ENCODE measurements at regions not wholly inside any gene's neighbourhood (a gene's known extent, or its start where the extent isn't known, plus 50 kb on each side); places are given as distances from the start of the nearest gene placed in this dataset.
"Not testable (repeated sequence)": the region's sequence is repeated elsewhere in the genome, so short reads cannot be mapped to it uniquely, and the experiment has no call there.

- Histone ChIP-seq H3K4me1 (ENCODE audit: control insufficient read depth in 5 of 5, insufficient read depth in 5 of 5, low read length in 5 of 5) (no peaks in the 10 kb centered on the region), H3K9me3 (ENCODE audit: control insufficient read depth in 5 of 5, low read length in 5 of 5) (no peaks in the 10 kb centered on the region), H3K36me3 (ENCODE audit: control insufficient read depth in 5 of 5, insufficient read depth in 5 of 5, low read length in 5 of 5) (no peaks in the 10 kb centered on the region), H3K9ac (ENCODE audit: low read length in 5 of 5) (no peak overlapping the region), H3K27ac (ENCODE audit: low read depth, low read length) (no peak overlapping the region), H3K4me3 (ENCODE audit: low read depth in 1 of 5, low read length in 5 of 5) (no peak overlapping the region), H3K27me3 (ENCODE audit: control insufficient read depth in 5 of 5, insufficient read depth in 4 of 5, low read length in 5 of 5) (no peaks in the 10 kb centered on the region)
Measured at GRCh38 chr3:70621451-70621850, 309.0 kb upstream of the MDFIC2 start.

DNA sequence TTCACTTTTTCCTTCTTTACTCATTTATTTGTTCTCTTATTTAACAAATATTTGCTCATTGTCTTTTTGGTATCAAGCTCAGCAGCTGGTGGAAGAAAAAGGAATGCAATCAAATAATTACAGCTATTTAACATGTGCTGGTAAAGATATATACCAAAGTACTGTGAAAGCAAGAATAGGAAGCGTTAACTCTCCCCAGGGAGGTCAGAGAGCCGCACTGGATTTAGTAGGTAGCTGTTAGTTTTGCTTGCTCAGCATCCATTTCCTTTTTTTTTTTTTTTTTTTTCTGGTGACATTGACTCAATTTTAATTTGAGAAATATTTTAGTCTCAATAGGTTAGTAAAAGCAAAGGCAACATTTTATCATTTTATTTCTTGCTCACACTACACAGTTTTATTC, 308.5 kb upstream of the MDFIC2 start:
- Histone ChIP-seq H3K27me3 (ENCODE audit: control insufficient read depth in 5 of 5, insufficient read depth in 4 of 5, low read length in 5 of 5) (no peaks in the 10 kb centered on the region), H3K36me3 (ENCODE audit: control insufficient read depth in 5 of 5, insufficient read depth in 5 of 5, low read length in 5 of 5) (no peaks in the 10 kb centered on the region), H3K4me3 (ENCODE audit: low read depth in 1 of 5, low read length in 5 of 5) (no peak overlapping the region), H3K9me3 (ENCODE audit: control insufficient read depth in 5 of 5, low read length in 5 of 5) (no peaks in the 10 kb centered on the region), H3K27ac (ENCODE audit: low read depth, low read length) (no peak overlapping the region), H3K4me1 (ENCODE audit: control insufficient read depth in 5 of 5, insufficient read depth in 5 of 5, low read length in 5 of 5) (no peaks in the 10 kb centered on the region), H3K9ac (ENCODE audit: low read length in 5 of 5) (no peak overlapping the region)

- no peak overlapping the region for H3K9ac ChIP-seq (ENCODE audit: low read length in 5 of 5)
- H3K36me3 ChIP-seq (ENCODE audit: control insufficient read depth in 5 of 5, insufficient read depth in 5 of 5, low read length in 5 of 5): no peaks in the 10 kb centered on the region
- H3K4me1 ChIP-seq (ENCODE audit: control insufficient read depth in 5 of 5, insufficient read depth in 5 of 5, low read length in 5 of 5): no peaks in the 10 kb centered on the region
- no peak overlapping the region for H3K27ac ChIP-seq (ENCODE audit: low read depth, low read length)
- no peaks in the 10 kb centered on the region for H3K9me3 ChIP-seq (ENCODE audit: control insufficient read depth in 5 of 5, low read length in 5 of 5)
- H3K4me3 ChIP-seq (ENCODE audit: low read depth in 1 of 5, low read length in 5 of 5): no peak overlapping the region
- no peaks in the 10 kb centered on the region for H3K27me3 ChIP-seq (ENCODE audit: control insufficient read depth in 5 of 5, insufficient read depth in 4 of 5, low read length in 5 of 5)
Measured at GRCh38 chr3:70620367-70620766, 307.9 kb upstream of the MDFIC2 start.

GRCh38 chr3:70618151-70618550, 305.7 kb upstream of the MDFIC2 start:
- H3K4me3 ChIP-seq (ENCODE audit: low read depth in 1 of 5, low read length in 5 of 5): no peak overlapping the region
- H3K36me3 ChIP-seq (ENCODE audit: control insufficient read depth in 5 of 5, insufficient read depth in 5 of 5, low read length in 5 of 5): no peaks in the 10 kb centered on the region
- H3K27me3 ChIP-seq (ENCODE audit: control insufficient read depth in 5 of 5, insufficient read depth in 4 of 5, low read length in 5 of 5): no peaks in the 10 kb centered on the region
- no peak overlapping the region for H3K9ac ChIP-seq (ENCODE audit: low read length in 5 of 5)
- no peaks in the 10 kb centered on the region for H3K4me1 ChIP-seq (ENCODE audit: control insufficient read depth in 5 of 5, insufficient read depth in 5 of 5, low read length in 5 of 5)
- no peaks in the 10 kb centered on the region for H3K9me3 ChIP-seq (ENCODE audit: control insufficient read depth in 5 of 5, low read length in 5 of 5)
- H3K27ac ChIP-seq (ENCODE audit: low read depth, low read length): no peak overlapping the region

GRCh38 chr3:70617349-70617748, 304.9 kb upstream of the MDFIC2 start:
- H3K9me3 ChIP-seq (ENCODE audit: control insufficient read depth in 5 of 5, low read length in 5 of 5); H3K27me3 ChIP-seq (ENCODE audit: control insufficient read depth in 5 of 5, insufficient read depth in 4 of 5, low read length in 5 of 5); H3K9ac ChIP-seq (ENCODE audit: low read length in 5 of 5); H3K36me3 ChIP-seq (ENCODE audit: control insufficient read depth in 5 of 5, insufficient read depth in 5 of 5, low read length in 5 of 5); H3K27ac ChIP-seq (ENCODE audit: low read depth, low read length); H3K4me1 ChIP-seq (ENCODE audit: control insufficient read depth in 5 of 5, insufficient read depth in 5 of 5, low read length in 5 of 5); H3K4me3 ChIP-seq (ENCODE audit: low read depth in 1 of 5, low read length in 5 of 5): not testable (repeated sequence)

GRCh38 chr3:70615286-70615685, 302.8 kb upstream of the MDFIC2 start:
- Histone ChIP-seq H3K9me3 (ENCODE audit: control insufficient read depth in 5 of 5, low read length in 5 of 5) (no peaks in the 10 kb centered on the region), H3K36me3 (ENCODE audit: control insufficient read depth in 5 of 5, insufficient read depth in 5 of 5, low read length in 5 of 5) (no peaks in the 10 kb centered on the region), H3K27me3 (ENCODE audit: control insufficient read depth in 5 of 5, insufficient read depth in 4 of 5, low read length in 5 of 5) (no peaks in the 10 kb centered on the region), H3K27ac (ENCODE audit: low read depth, low read length) (no peak overlapping the region), H3K9ac (ENCODE audit: low read length in 5 of 5) (no peak overlapping the region), H3K4me3 (ENCODE audit: low read depth in 1 of 5, low read length in 5 of 5) (no peak overlapping the region), H3K4me1 (ENCODE audit: control insufficient read depth in 5 of 5, insufficient read depth in 5 of 5, low read length in 5 of 5) (no peaks in the 10 kb centered on the region)

- H3K36me3 ChIP-seq (ENCODE audit: control insufficient read depth in 5 of 5, insufficient read depth in 5 of 5, low read length in 5 of 5): no peaks in the 10 kb centered on the region
- no peak overlapping the region for H3K9ac ChIP-seq (ENCODE audit: low read length in 5 of 5)
- H3K9me3 ChIP-seq (ENCODE audit: control insufficient read depth in 5 of 5, low read length in 5 of 5): no peaks in the 10 kb centered on the region
- no peak overlapping the region for H3K27ac ChIP-seq (ENCODE audit: low read depth, low read length)
- no peak overlapping the region for H3K4me3 ChIP-seq (ENCODE audit: low read depth in 1 of 5, low read length in 5 of 5)
- no peaks in the 10 kb centered on the region for H3K27me3 ChIP-seq (ENCODE audit: control insufficient read depth in 5 of 5, insufficient read depth in 4 of 5, low read length in 5 of 5)
- no peaks in the 10 kb centered on the region for H3K4me1 ChIP-seq (ENCODE audit: control insufficient read depth in 5 of 5, insufficient read depth in 5 of 5, low read length in 5 of 5)
Measured at GRCh38 chr3:70614111-70614510, 301.7 kb upstream of the MDFIC2 start.

DNA sequence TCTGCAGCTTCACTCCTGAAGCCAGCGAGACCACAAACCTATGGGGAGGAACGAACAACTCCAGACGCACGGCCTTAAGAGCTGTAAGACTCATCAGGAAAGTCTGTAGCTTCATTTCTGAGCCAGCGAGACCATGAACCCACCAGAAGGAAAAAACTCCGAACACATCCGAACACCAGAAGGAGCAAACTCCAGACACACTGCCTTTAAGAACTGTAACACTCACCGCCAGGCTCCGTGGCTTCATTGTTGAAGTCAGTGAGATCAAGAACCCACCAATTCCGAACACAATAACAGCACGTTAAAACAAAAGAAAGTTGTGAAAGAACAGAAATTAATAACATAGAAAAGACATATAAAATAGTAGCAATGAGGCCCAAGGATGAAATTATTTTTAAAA, 300.5 kb upstream of the MDFIC2 start:
- H3K9me3 ChIP-seq (ENCODE audit: control insufficient read depth in 5 of 5, low read length in 5 of 5): no peaks in the 10 kb centered on the region
- H3K4me3 ChIP-seq (ENCODE audit: low read depth in 1 of 5, low read length in 5 of 5): no peak overlapping the region
- no peak overlapping the region for H3K9ac ChIP-seq (ENCODE audit: low read length in 5 of 5)
- no peaks in the 10 kb centered on the region for H3K4me1 ChIP-seq (ENCODE audit: control insufficient read depth in 5 of 5, insufficient read depth in 5 of 5, low read length in 5 of 5)
- H3K36me3 ChIP-seq (ENCODE audit: control insufficient read depth in 5 of 5, insufficient read depth in 5 of 5, low read length in 5 of 5): no peaks in the 10 kb centered on the region
- no peaks in the 10 kb centered on the region for H3K27me3 ChIP-seq (ENCODE audit: control insufficient read depth in 5 of 5, insufficient read depth in 4 of 5, low read length in 5 of 5)
- no peak overlapping the region for H3K27ac ChIP-seq (ENCODE audit: low read depth, low read length)

GRCh38 chr3:70611667-70612277, 299.3 kb upstream of the MDFIC2 start:
- not testable (repeated sequence) for H3K27ac ChIP-seq (ENCODE audit: low read depth, low read length); H3K36me3 ChIP-seq (ENCODE audit: control insufficient read depth in 5 of 5, insufficient read depth in 5 of 5, low read length in 5 of 5); H3K4me1 ChIP-seq (ENCODE audit: control insufficient read depth in 5 of 5, insufficient read depth in 5 of 5, low read length in 5 of 5); H3K9me3 ChIP-seq (ENCODE audit: control insufficient read depth in 5 of 5, low read length in 5 of 5); H3K27me3 ChIP-seq (ENCODE audit: control insufficient read depth in 5 of 5, insufficient read depth in 4 of 5, low read length in 5 of 5); H3K4me3 ChIP-seq (ENCODE audit: low read depth in 1 of 5, low read length in 5 of 5); H3K9ac ChIP-seq (ENCODE audit: low read length in 5 of 5)

DNA sequence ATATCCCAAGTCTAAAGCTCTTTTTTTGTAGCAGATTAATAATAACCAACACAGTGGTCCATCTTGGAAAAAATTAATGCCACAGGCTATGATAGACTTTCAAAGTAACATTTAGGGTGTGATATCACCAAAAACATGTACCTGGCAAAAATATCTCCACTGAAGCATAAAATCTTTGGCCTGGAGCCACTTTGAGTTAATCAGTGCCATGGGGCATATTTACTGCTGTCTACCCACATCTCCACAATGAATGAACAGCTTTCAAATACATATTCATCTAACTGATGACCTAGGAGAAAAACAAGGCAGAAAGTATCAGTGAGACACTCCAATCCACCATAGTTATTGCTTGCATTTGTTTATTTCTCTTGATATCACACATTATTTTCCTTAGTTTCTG, 296.0 kb upstream of the MDFIC2 start:
- H3K27me3 ChIP-seq (ENCODE audit: control insufficient read depth in 5 of 5, insufficient read depth in 4 of 5, low read length in 5 of 5): no peaks in the 10 kb centered on the region
- no peak overlapping the region for H3K27ac ChIP-seq (ENCODE audit: low read depth, low read length)
- H3K4me1 ChIP-seq (ENCODE audit: control insufficient read depth in 5 of 5, insufficient read depth in 5 of 5, low read length in 5 of 5): no peaks in the 10 kb centered on the region
- H3K9me3 ChIP-seq (ENCODE audit: control insufficient read depth in 5 of 5, low read length in 5 of 5): no peaks in the 10 kb centered on the region
- H3K4me3 ChIP-seq (ENCODE audit: low read depth in 1 of 5, low read length in 5 of 5): no peak overlapping the region
- H3K9ac ChIP-seq (ENCODE audit: low read length in 5 of 5): no peak overlapping the region
- no peaks in the 10 kb centered on the region for H3K36me3 ChIP-seq (ENCODE audit: control insufficient read depth in 5 of 5, insufficient read depth in 5 of 5, low read length in 5 of 5)

GRCh38 chr3:70607469-70607868, 295.0 kb upstream of the MDFIC2 start:
- no peaks in the 10 kb centered on the region for H3K4me1 ChIP-seq (ENCODE audit: control insufficient read depth in 5 of 5, insufficient read depth in 5 of 5, low read length in 5 of 5)
- H3K36me3 ChIP-seq (ENCODE audit: control insufficient read depth in 5 of 5, insufficient read depth in 5 of 5, low read length in 5 of 5): no peaks in the 10 kb centered on the region
- no peak overlapping the region for H3K4me3 ChIP-seq (ENCODE audit: low read depth in 1 of 5, low read length in 5 of 5)
- H3K27ac ChIP-seq (ENCODE audit: low read depth, low read length): no peak overlapping the region
- H3K9me3 ChIP-seq (ENCODE audit: control insufficient read depth in 5 of 5, low read length in 5 of 5): no peaks in the 10 kb centered on the region
- H3K27me3 ChIP-seq (ENCODE audit: control insufficient read depth in 5 of 5, insufficient read depth in 4 of 5, low read length in 5 of 5): no peaks in the 10 kb centered on the region
- H3K9ac ChIP-seq (ENCODE audit: low read length in 5 of 5): no peak overlapping the region
